HG03378 (cell line): ENCODE measurements at regions not wholly inside any gene's neighbourhood (a gene's known extent, or its start where the extent isn't known, plus 50 kb on each side); places are given as distances from the start of the nearest gene placed in this dataset.

Source experiments
- ATAC-seq: cut with Tn5 transposase; IDR thresholded peaks from one replicate; pipeline ENCODE4 v1.9.1; 2021; ENCODE audit warnings: mild to moderate bottlenecking, moderate library complexity; ENCODE audit not compliant: unreplicated experiment

DNA sequence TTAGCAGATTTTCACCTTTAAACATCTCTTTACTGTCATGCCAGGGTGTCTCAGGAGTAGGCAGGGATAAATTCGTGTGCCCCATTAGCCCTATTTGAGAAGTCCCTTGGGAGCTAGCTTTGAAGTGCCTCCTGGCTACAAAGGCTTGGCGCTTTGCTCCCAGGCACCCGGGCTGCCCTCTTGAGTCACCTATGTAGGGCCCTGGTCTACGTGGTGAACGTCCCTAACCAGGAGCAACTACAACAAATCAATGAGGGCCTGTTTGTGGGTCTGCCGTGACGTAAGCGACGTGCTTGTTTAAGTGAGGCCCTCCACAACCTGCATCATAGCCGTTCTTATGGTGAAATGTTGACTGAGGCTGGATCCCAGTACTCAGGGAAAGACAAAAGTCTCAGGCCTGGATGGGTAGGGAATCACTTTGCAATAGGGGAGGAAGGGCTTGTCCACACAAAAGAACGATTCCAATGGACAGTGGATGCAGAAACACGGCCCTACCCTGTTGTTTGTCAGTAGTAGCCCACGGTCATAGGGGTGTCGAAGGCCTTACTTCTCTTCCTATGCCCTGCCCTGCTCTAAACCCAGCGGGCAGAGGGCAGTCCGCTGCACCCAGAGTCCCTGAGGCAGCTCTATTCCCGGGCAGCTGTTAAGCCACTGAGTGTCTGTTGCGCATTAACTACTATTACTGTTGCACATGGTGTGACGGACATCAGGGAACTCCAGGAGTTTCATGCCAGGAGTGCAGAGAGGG lies 93.9 kb downstream of the INHBB start:
- ATAC-seq: no peak

DNA sequence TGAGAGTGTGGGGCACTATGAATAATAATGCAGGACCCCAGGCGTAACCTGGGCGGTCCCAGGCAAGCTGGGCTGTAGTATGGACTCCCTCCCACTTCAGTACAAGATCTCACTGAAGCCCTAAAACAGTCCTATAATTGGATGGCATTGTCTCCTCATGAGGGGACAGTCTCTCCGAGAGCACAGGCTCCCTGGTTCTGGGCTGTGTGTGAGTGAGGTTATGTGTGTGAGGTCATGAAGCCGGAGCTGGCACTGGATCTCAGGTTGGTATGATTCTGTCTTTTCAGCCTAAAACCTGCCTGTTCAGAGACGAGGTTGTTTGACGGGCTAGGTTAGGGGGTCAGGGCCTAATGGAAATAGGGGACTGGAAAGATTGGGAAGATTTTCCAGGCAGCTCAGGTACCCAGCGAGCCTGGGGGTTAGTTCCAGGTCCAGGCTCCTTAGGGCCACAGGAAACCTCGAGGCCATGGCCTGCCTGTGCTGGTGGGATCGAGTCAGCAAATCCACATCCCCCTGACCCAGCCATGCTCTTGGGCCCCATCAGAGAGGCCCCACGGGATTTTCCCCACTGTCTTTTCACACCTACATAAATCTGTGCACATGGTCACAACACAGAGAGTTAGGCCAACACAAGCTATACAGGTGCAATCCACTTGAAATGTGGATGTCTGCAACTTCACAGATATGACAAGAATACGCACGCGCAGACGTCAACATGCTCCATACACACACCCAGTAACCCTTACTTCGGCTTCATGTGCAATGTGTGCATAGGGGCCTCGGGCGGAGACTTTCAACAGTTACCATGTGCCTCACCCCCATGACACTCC lies 94.8 kb downstream of the INHBB start:
- ATAC-seq: no peak

DNA sequence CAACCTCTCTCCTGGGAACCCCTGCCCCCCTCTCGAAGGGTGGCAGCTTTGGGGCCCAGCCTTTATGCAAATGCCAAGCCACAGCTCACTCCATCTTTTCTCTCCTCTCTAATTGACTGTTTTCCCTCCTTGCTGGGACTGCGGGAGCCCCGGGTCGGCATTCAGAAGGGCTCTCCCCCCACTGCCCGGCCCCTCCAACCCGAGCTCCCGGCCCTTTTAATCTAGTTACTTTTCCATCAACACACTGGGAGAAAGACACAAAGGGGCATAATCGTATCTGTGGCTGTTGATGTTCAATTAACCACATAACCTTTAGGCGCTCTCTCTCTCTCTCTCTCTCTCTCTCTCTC lies 95.4 kb downstream of the INHBB start:
- ATAC-seq: no peak

DNA sequence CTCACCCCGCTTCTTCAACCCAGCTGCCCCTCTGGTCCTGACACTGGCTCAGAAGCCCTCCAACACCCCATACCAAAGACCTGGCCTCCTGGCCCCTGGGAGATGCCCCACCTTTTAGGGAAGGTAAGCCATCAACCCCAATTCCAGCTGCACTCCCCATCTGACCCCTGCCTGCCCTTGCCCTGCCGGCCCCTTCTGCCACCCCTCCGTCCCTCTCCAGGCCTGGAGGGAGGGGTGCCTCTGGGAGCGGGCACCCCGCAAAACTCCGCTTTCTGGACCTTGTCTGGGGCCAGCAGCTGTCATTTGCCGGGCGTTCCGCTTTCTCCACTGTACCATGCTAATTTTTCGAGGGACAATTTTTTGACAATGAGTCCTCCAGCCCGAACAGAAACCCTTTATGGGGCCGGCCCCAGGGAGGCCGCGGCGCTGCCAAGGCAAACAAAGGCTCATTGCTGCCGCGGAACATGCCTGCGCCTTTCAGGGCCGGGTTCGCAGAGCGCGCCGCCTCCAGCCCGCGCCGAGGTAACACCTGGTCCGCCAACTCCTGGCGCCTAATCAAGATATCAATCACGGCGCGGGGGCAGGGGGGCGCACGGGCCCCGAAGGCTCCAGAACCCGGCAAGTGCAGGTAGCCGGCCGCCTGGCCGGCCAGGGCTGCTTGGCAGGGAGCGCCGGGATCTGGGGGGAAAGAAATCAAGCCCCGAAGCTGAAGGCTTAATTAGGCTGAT lies 96.0 kb downstream of the INHBB start:
- no peak for ATAC-seq

DNA sequence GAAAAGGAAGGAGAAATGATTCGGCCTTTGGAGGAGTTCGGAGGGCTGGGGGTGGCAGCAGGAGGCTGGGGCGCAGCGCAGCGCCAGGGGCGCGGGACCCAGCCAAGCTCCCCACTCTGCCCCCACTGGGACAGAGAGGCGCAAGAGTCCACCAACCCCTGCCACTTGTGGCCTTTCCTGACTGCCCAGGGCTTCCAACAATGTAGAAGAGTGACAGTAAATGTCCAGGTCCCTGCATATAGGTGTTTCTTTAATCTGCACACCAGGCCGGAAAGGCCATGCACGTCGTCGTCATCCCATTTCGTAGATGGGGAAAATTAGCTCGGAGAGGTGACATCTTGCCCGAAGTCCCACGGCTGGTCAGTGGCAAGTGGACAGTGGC lies 96.6 kb downstream of the INHBB start:
- no peak for ATAC-seq

DNA sequence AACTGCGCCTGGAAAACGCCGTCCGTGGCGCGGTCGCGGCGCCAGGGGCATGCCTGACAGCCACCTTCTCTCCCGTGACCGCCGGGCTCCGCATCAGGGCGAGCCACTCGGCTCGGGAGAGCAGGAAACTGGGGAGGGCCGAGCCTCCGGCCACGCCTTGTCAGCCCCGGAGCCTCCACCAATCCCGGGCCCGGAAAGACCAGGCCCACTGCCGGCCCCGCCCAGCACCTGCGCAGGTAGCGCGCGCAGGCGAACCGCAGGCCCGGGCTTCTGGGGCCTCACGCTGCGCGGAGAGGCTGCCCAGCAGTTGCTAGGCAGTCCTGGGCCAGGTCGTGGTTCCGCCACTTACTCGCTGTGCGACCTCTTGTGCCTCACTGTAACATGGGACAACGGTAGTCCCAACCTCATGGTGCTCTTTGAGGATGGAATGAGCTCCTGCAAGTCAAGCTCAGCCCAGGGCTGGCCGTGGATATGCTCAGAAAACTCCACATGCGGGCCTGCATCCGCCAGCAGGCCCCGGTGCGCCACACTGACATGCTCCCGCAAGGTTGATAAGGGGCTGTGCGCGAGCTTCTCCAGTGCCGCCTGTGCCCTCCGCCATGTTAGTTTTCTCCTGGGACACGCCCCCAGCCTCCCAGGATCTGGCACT lies 97.1 kb downstream of the INHBB start:
- ATAC-seq: no peak

DNA sequence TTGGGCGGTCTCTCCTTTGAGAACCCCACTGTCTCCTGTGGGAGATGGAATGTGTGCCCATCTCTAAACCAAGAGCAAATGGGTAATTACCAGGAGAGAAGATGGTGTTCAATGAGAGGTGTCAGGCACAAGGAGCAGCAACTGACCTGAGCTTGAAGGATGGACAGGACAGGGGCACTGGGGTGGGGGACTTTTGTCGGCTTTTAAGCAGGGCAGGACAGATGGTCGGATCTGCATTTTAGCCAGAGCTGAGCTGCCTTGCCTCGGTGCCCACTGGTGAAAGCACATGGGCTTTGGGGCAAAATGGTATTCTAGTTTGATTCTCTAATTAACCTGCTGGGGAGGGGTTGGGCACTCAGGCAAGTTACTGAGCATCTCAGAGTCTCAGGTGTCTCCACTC lies 98.0 kb downstream of the INHBB start:
- ATAC-seq: no peak

DNA sequence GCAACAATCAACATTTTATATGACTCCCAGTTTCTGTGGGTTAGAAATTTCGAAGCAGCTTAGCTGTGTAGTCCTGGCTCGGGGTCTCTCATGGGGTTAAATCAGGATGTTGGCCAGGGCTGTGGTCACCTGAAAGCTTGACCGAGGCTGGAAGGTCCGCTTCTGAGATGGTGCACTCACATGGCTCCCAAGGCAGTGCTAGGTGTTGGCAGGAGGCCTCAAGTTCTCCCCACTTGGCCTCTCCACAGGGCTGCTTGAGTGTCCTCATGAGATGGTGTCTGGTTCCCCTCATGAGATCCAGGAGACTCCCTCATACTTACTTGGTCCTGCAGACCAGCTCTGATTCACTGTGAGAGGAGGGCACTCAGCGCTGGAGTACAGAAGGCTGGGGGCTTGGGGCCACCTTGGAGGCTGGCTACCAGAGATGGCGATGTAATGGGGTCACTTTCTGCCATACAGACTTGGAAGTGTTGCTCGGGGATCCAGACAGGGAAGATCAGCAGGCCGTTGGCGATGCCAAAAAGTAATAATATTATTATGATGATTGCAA lies 98.8 kb downstream of the INHBB start:
- ATAC-seq: no peak

DNA sequence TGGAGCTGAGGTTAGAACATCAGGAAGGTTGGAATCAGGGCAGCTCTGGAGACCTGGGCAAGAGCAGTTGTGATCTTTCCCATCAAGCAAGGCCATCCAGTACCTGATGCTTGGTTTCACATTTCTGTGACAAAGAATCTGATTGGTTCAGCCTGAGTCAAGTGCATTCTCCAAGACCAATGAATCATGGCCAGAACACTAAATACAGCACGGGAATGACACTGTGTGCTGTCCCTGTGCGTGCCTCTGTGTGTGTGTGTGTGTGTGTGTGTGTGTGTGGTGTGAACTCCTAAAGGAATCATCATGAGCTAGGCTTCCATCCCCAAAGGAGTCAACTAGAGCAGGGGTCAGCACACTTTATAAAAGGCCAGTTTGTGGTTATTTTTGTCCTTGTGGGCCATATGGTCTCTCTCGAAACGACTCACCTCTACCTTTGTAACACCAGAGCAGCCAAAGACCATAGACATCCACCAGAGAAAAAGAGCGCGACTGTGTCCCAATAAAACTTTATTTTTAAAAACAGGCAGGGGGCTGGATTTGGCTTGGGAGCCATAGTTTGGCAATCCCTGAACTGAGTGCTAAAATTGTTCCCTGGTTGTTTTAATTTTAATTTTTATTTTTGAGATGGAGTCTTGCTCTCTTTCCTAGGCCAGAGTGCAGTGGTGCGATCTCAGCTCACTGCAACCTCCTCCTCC lies 99.7 kb downstream of the INHBB start:
- ATAC-seq: no peak

DNA sequence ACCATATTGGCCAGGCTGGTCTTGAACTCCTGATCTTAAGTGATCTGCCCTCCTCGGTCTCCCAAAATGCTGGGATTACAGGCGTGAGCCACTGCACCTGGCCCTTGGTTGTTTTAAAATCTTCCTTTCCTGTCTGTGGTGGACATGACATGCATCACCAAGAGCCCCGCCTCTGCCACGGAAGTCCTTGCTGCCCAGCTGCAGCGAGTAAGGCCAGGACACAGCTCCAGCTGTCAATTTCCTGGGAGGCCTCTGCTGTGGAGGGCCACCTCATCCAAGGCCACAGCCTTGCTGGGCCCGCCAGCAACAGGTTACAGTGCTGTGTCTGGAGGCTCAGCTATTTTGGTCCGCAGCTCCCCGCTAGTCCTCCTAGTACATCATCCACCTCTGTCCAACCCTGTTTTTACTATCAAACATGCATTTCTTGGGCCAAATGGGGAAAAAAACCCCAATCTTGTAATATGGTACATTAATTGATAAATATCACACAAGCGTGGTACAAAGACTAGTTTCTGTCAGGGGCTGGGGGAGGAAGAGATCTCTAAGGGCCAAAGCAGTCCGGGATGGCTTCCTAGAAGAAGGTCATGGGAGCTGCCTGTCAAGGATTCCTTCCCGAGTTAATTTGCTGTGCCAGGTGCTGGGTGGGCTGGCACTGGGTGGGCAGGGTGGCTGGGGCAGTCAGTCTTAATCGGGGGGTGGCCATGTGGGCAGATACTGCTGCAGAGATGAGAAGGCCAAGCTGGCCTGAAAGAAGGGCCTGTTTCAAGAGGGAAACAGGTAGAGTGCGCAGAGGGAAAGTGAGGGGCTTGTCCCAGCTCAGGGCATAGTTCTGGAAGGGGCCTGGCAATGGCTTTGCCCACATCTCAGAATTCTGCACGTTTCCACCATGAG lies 100.5 kb downstream of the INHBB start:
- ATAC-seq: no peak

DNA sequence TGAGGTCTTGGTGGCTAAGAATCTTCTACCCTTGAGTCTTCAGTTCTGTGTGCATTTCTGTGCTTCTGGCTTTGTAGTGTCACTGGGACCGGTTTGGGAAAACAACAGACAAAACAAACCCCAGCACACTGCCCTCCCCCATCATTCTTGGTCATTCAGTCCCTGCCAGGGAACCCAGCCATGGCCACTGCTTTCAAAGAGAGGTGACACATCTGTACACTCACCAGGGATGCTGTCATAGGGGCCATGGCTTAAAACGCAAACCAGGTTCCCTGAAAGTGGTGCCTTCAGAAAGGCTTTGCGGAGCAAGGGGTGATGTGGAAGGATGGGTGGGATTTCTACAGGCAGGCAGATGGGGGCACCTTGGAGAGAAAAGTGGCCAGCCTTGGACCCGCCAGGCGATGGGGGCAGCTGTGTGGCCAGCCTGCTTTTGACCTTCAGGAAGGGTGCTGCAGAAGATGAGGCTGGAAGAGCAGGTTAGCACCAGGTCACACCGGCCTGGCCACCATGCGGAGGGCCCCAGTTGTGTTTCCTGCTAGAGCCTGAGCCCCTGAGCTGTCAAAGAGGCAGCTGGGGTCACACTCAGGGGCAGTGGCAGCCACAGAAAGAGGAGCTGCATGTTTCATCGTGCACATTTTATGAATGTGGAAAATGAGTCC lies 101.3 kb downstream of the INHBB start:
- no peak for ATAC-seq

DNA sequence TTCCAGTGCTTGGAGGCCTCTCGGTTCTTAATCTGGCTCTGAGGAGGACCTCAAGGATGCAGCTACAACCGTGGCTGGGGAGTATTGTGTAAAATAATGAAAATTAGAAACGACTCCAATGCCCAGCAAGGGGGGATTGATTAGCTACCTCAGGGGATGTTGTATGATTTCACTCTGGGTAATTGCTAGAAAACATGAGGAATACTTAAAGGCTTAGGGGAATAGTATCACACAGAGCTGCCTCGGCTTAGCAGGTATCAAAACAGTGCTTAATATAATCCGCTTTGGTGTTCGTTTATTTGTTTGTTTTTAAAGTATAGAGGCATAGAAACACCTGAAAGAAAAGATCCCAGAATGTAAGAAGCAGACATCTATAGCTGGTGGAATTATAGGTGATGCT lies 102.5 kb downstream of the INHBB start:
- ATAC-seq: no peak

DNA sequence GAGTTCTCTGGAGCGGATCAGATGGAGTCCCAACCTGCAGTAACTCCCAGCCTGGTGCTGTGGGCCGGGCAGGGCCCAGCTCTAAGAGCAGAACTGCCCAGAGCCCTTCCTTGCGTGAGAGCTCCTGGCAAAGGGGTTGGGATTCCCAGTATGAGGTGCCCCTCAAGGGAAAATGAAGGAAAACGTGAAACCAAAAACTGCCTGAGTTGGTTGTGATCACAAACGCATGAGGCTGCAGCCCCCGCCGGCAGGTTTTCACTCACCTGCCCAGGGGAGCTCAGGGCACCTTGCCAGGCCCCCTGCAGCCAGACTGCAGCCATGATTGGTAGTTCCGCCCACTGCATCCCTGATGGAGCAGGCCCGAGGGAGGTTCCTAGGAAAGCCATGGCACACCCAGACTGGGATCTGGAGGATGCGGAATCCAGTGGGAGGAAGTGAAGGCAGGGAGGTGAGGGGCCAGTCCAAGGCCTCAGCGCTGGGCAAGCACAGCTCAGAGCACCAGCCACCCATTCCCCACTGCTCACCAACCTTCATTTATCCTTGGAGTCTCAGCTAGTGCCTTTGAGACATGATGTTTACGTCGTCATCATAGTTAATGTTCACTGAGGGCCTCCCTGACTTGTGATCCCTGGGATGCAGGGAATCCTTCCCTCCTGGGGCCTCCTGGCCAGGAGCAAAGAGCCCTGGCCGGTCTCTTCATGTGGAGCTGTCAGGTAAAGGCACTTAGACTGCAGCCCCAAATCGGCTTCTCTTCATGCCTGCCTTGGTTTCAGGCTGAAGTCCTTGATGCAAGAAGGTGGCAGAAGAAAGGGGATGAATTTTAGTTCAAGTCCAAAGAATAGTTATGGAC lies 103.2 kb downstream of the INHBB start:
- no peak for ATAC-seq

DNA sequence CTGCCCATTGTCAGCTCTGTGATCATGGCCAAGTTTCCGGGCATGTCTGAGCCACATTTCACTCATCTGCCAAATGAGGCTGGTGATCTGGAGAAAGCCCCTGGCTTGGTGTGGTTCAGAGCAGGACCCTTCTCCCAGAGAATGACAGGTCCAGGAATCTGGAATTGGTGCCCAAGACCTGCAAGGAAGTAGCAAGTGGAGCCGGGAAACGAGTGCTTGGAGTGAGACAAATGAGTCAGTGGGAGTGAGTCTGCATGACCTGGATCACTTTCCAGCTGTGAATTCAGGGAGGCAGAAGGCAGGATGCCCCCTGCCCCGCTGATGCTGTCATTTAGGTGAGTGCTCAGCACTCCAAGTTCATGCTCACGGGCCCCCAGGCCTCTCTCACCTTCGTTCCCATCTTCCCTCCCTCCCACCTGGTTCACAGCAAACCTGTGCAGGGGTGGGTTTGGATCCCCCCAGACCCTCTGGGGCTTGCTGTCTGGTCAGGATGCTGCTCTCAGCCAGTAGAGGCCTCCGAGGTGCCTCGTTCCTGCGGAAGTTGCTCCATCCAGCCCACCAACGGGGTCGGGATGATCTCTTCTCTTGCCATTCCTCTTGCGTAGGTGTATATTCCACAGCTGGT lies 104.4 kb downstream of the INHBB start:
- ATAC-seq: no peak

DNA sequence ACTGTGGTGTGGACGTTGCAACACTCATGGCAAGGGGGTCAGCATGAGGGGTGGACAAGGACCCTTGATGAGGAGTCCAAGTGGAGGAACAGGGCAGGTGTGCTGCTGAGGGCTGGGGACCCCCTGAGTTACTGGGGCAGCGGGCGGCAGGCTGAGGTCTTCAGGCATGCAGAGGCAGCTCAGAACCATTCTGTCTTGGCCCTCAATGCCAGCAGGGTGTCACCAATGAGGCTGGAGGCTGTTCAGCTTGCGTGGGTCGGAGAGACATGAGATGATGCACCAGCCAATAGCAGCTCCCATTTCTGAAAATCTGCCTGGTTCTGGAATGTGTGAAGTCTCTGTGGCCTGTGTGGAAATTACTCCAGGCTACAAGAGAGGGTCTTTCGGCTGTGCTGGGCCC lies 105.4 kb downstream of the INHBB start:
- no peak for ATAC-seq

DNA sequence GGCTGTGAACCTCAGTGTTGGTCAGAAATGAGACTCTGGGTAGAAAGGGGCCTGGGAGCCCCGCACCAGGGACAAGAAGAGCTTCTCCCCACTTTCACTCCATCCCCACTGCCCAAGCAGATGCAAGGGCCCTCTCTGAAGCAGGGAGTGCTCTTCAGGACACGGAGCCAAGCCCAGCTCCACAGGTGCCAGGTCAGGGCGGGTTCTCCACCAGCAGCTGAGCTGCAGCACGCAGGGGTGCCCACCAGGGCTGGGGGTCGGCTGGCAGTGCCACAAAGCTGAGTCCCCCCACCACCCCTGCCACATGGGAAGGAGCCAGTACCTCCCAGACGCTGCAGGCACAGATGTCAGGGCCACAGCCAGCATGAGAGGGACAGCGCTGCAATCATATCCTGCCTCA lies 106.2 kb downstream of the INHBB start:
- no peak for ATAC-seq

DNA sequence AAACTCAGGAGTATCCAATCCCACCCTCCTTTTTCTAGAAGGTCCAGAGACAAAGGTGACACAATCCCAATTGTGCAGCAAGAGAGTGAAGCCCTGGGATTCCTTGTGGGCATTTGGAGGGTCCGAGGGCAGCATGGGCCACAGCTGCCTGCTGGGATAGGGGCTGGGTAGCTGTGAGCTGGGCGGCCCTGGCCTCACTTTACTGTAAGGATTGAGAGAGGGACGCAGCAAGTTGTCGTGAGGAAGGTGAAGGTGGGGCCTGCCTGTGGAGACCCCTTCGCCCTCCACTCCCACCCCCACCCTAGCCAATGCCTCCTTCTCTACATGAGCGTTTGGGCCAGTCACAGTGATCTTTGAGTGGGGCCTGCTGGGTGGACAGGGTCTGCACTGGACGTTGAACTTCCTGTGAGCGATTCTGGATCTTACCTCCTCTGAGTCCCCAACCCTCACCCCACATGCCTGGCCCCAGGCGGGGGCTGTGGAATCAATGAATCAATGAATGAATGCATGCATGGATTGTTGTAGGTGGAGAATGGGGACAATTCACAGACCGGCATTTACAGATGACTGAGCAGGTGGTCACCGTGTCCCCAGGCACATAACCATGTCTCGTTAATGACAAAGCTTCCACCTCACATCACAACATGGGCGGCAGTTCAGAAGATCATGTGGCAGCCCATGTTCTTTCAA lies 107.2 kb downstream of the INHBB start:
- no peak for ATAC-seq
